Smooth muscle cell (in vitro differentiated cells): ENCODE measurements at regions not wholly inside any gene's neighbourhood (a gene's known extent, or its start where the extent isn't known, plus 50 kb on each side); places are given as distances from the start of the nearest gene placed in this dataset.

Experiments
- DNase-seq: peaks from one replicate; lab custom pipeline; 2025; ENCODE audit not compliant: unreplicated experiment; lab: John Stamatoyannopoulos, UW
- H2AFZ ChIP-seq: fragments of 200-600 bp; sonication (generic); 2 replicates; pipeline ENCODE4 v1.6.0; 2016; ENCODE audit warnings: antibody characterized with exemption, low read depth, mild to moderate bottlenecking
- H3F3A ChIP-seq: fragments of 200-600 bp; sonication (generic); 2 replicates; pipeline ENCODE4 v1.6.0; 2017; ENCODE audit warnings: antibody characterized with exemption, low read depth
- H3K27ac ChIP-seq: fragments of 200-600 bp; sonication (generic); 2 replicates; pipeline ENCODE4 v1.5.1; 2016; ENCODE audit warnings: low read depth, mild to moderate bottlenecking
- H3K27me3 ChIP-seq: fragments of 200-600 bp; sonication (generic); 2 replicates; pipeline ENCODE4 v1.6.1; 2016; ENCODE audit warnings: low read depth, mild to moderate bottlenecking
- H3K36me3 ChIP-seq: fragments of 200-600 bp; sonication (generic); 2 replicates; pipeline ENCODE4 v1.5.1; 2016; ENCODE audit warnings: low read depth
- H3K4me1 ChIP-seq: fragments of 200-600 bp; sonication (generic); 2 replicates; pipeline ENCODE4 v1.5.1; 2016; ENCODE audit warnings: low read depth
- H3K4me2 ChIP-seq: fragments of 200-600 bp; sonication (generic); 2 replicates; pipeline ENCODE4 v1.6.0; 2016; ENCODE audit warnings: mild to moderate bottlenecking
- H3K4me3 ChIP-seq: fragments of 200-600 bp; sonication (generic); 2 replicates; pipeline ENCODE4 v1.5.1; 2016; ENCODE audit warnings: mild to moderate bottlenecking
- H3K79me2 ChIP-seq: fragments of 200-600 bp; sonication (generic); 2 replicates; pipeline ENCODE4 v1.6.0; 2016; ENCODE audit warnings: low read depth, mild to moderate bottlenecking
- H3K9ac ChIP-seq: fragments of 200-600 bp; sonication (generic); 2 replicates; pipeline ENCODE4 v1.6.0; 2016; ENCODE audit warnings: low read depth
- H3K9me3 ChIP-seq: fragments of 200-600 bp; sonication (generic); replicated peaks from 2 replicates; pipeline ENCODE4 v1.5.1; 2016; ENCODE audit warnings: low read depth
- H4K20me1 ChIP-seq: fragments of 200-600 bp; sonication (generic); 2 replicates; pipeline ENCODE4 v1.6.0; 2016; ENCODE audit warnings: low read depth
- WGBS: methylation state at CpG from one replicate; pipeline ENCODE4 v1.1.7; 2016; ENCODE audit warnings: low lambda C conversion rate; 5-methylcytosine and 5-hydroxymethylcytosine counted together
- TF ChIP-seq, protein P1 (sequence below): fragments of 200-600 bp; sonication (generic); IDR thresholded peaks from 2 replicates; pipeline ENCODE4 v1.5.1; 2017; ENCODE audit warnings: borderline replicate concordance, mild to moderate bottlenecking, antibody characterized with exemption; ENCODE audit not compliant: insufficient read depth, poor library complexity, severe bottlenecking

DNA sequence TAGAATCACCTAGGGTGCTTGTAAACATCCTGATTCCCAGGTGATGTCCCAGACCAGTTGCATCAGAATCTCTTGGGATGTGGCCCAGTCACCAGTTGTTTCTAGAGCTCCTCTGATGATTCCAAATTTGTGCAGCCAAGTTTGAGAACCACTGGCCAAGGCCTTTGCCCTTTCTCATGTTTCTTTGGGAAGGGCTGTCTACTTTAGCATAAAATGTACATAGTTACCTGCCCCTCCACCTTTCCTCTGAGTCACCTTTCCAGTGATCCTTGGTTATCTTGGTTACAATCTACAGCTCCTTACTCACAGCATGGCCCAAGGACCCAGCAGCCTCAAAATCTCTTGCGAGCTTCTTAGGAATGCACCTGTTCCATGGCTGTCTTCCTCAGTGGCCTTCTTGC is 206.2 kb upstream of the ADRA1D start:
- Histone ChIP-seq H3K4me3 (no peak overlapping the region), H3K36me3 (no peaks in the 10 kb centered on the region), H3K27me3 (no peaks in the 10 kb centered on the region), H3K79me2 (no peaks in the 10 kb centered on the region), H3K4me1 (peaks cover under 1% of the 10 kb centered on the region), H2AFZ (no peak overlapping the region), H3K9me3 (no peaks in the 10 kb centered on the region), H3K4me2 (no peak overlapping the region), H3F3A (no peaks in the 10 kb centered on the region), H4K20me1 (no peaks in the 10 kb centered on the region), H3K27ac (no peak overlapping the region), H3K9ac (no peak overlapping the region)
- 70% methylated on average over 1 of the region's 1 CpG for WGBS
- TF ChIP-seq, protein P1, sequence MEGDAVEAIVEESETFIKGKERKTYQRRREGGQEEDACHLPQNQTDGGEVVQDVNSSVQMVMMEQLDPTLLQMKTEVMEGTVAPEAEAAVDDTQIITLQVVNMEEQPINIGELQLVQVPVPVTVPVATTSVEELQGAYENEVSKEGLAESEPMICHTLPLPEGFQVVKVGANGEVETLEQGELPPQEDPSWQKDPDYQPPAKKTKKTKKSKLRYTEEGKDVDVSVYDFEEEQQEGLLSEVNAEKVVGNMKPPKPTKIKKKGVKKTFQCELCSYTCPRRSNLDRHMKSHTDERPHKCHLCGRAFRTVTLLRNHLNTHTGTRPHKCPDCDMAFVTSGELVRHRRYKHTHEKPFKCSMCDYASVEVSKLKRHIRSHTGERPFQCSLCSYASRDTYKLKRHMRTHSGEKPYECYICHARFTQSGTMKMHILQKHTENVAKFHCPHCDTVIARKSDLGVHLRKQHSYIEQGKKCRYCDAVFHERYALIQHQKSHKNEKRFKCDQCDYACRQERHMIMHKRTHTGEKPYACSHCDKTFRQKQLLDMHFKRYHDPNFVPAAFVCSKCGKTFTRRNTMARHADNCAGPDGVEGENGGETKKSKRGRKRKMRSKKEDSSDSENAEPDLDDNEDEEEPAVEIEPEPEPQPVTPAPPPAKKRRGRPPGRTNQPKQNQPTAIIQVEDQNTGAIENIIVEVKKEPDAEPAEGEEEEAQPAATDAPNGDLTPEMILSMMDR = no peak
- DNase-seq = no peak

DNA sequence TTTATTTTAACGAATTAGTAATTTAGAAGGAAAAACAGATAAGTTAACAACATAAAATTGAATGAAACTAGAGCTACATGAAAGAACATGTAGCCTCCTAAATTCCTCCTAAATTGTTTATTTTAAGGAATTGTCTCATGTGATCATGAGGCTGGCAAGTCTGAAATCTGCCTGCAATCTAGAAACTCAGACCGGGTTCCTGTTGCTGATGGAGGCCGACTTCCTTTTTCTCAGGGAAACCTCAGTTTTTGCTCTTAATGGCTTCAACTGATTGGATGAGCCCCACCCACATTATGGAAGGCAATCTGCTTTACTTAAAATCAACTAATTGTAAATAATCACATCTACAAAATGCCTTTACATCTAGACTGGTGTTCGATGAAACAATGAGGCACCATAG is 205.0 kb upstream of the ADRA1D start:
- 94% methylated on average over 4 of the region's 4 CpGs for WGBS
- no peak for DNase-seq
- Histone ChIP-seq H2AFZ (no peak overlapping the region), H3K36me3 (no peaks in the 10 kb centered on the region), H3K9me3 (no peaks in the 10 kb centered on the region), H3K4me1 (peaks cover 9% of the 10 kb centered on the region), H3K9ac (no peak overlapping the region), H3K27ac (no peak overlapping the region), H3K4me2 (no peak overlapping the region), H3K4me3 (no peak overlapping the region), H3F3A (no peaks in the 10 kb centered on the region), H3K79me2 (no peaks in the 10 kb centered on the region), H3K27me3 (no peaks in the 10 kb centered on the region), H4K20me1 (no peaks in the 10 kb centered on the region)
- TF ChIP-seq, protein P1 = no peak

DNA sequence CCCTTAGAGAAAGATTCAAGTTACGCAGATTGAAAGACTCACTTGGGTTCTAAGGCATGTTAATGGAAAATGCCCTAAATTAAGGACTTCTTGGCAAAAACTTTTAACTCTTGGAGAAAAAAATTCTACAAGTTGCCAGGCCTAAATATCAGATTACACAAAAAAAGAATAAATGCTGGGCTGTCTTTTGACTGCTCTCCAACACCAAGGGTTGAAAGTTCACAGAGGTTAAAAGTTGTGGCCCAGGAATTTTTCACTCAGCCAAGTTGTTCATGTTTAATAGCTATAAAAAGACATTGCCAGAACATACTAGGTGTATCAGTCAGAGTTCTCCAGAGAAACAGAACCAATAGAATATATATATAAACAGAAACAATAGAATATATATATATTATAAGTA is 204.3 kb upstream of the ADRA1D start:
- H3K4me3 ChIP-seq = no peak overlapping the region
- no peaks in the 10 kb centered on the region for H4K20me1 ChIP-seq
- no peaks in the 10 kb centered on the region for H3K36me3 ChIP-seq
- no peak overlapping the region for H3K27ac ChIP-seq
- no peak overlapping the region for H3K4me2 ChIP-seq
- peaks cover 9% of the 10 kb centered on the region for H3K4me1 ChIP-seq
- H3K27me3 ChIP-seq = no peaks in the 10 kb centered on the region
- TF ChIP-seq, protein P1 = no peak
- H3K79me2 ChIP-seq = no peaks in the 10 kb centered on the region
- no peaks in the 10 kb centered on the region for H3F3A ChIP-seq
- WGBS = 96% methylated on average over 1 of the region's 1 CpG
- no peak overlapping the region for H3K9ac ChIP-seq
- H2AFZ ChIP-seq = no peak overlapping the region
- DNase-seq = no peak
- H3K9me3 ChIP-seq = no peaks in the 10 kb centered on the region

DNA sequence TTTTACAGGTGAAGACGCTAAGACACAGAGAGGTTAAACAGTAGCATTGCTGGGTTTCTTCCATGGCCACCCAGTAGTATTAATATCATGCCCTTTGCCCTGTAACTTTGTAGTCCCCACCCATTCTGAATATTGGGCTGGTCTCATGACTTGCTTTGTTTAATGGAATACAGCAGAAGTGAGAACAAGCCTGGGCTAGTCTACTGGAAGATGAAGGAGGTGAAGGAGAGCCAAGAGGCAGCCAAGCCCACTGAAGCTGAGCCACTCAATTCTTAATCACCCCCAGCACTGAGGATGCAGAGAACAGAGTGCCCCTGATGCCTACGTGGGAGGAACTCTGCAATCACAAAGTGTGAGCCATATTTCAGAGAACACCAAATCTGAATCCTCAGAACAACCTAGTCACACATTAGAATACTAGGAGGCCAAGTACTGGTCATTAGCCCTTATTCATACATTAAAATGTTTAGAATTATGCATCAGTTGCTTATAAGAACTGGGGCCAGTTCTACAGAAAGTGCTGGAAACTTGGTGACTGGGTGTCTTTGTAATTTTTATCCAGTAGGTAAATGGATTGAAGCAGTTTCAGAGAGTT is 202.5 kb upstream of the ADRA1D start:
- no peak overlapping the region for H3K27ac ChIP-seq
- no peaks in the 10 kb centered on the region for H4K20me1 ChIP-seq
- TF ChIP-seq, protein P1 = no peak
- H3K9ac ChIP-seq = no peak overlapping the region
- no peaks in the 10 kb centered on the region for H3K27me3 ChIP-seq
- no peaks in the 10 kb centered on the region for H3K36me3 ChIP-seq
- no peak overlapping the region for H2AFZ ChIP-seq
- H3F3A ChIP-seq = no peaks in the 10 kb centered on the region
- H3K4me1 ChIP-seq = peaks cover 9% of the 10 kb centered on the region
- DNase-seq = no peak
- H3K9me3 ChIP-seq = no peaks in the 10 kb centered on the region
- H3K79me2 ChIP-seq = no peaks in the 10 kb centered on the region
- no peak overlapping the region for H3K4me3 ChIP-seq
- WGBS = 77% methylated on average over 2 of the region's 2 CpGs
- no peak overlapping the region for H3K4me2 ChIP-seq
